ENCODE measurements at regions not wholly inside any gene's neighbourhood (a gene's known extent, or its start where the extent isn't known, plus 50 kb on each side); places are given as distances from the start of the nearest gene placed in this dataset.

DNA sequence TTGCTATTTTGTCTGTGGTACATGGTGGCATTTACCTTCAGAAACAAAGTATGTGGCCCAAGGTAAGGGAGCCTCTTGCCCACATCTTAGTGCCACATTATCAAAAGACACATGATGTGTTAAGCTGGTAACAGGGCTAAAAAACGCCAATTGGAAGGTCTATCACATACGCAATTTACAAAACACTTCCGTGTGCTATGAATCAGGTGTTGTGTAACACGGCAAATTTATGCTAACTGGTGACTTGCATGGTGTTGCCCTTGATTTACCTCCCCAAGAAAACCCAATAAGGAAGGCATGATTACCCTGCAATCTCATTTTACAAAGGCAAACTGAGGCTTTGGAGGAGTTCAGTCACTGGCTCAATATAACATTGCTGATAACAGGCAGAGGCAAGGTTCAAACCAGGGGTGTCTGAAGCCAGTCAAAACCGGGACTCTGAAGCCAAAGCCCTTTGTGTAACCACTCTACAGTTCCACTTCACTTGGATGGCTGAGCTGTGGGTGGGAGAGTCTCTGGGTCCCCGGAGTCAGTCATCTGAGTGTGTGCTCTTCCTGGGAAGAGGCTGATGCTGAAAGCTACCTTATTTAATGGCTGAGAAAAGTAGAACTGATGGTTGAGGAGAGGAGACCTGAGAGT lies 103.9 kb upstream of the BCL6 start:
- no peak overlapping the region for H3K27ac ChIP-seq
- TF ChIP-seq, protein P1, sequence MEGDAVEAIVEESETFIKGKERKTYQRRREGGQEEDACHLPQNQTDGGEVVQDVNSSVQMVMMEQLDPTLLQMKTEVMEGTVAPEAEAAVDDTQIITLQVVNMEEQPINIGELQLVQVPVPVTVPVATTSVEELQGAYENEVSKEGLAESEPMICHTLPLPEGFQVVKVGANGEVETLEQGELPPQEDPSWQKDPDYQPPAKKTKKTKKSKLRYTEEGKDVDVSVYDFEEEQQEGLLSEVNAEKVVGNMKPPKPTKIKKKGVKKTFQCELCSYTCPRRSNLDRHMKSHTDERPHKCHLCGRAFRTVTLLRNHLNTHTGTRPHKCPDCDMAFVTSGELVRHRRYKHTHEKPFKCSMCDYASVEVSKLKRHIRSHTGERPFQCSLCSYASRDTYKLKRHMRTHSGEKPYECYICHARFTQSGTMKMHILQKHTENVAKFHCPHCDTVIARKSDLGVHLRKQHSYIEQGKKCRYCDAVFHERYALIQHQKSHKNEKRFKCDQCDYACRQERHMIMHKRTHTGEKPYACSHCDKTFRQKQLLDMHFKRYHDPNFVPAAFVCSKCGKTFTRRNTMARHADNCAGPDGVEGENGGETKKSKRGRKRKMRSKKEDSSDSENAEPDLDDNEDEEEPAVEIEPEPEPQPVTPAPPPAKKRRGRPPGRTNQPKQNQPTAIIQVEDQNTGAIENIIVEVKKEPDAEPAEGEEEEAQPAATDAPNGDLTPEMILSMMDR (IDR thresholded peaks at IDR 0.05; ENCODE audit: low read depth, low read length): no peak
- H3K36me3 ChIP-seq: no peaks in the 10 kb centered on the region
- no peaks in the 10 kb centered on the region for H3K9me3 ChIP-seq (ENCODE audit: severe bottlenecking)
- no peak for DNase-seq
- no peak overlapping the region for H3K4me3 ChIP-seq (ENCODE audit: low read depth, low read length)
- no peaks in the 10 kb centered on the region for H3K27me3 ChIP-seq (ENCODE audit: insufficient read depth, low read depth, severe bottlenecking)

DNA sequence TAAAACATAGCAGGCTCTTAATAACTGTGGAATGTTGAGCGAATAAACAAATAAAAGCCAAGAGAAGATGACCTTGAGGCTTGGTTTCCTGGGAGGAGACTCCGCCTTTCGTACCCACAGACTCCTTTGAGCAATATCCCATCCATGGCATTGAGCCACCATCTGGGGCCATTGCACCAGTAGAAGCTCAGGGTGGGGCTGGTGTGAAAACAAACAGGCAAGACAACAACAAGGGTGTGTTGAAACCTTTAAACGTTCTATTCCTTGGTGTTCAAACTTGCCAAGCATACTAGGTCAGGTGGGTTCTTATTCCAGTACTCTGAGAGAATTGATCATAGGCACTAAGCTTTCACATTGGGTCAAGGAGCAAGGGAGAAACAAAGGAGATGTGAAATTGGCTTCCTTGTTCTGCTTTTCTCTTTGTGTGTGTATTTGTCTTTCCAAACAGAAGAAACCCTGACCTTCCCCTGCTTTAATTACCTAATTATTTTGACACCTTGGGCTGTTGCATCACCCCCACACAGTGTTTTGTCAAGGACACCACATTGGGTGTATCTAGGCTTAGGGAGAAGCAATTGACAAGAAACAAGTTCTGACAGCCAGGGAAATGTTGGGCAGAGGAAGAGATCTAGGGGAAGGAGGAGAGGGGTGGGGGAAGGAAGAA lies 105.1 kb upstream of the BCL6 start:
- H3K36me3 ChIP-seq: no peaks in the 10 kb centered on the region
- DNase-seq: no peak
- no peak overlapping the region for H3K4me3 ChIP-seq (ENCODE audit: low read depth, low read length)
- no peaks in the 10 kb centered on the region for H3K27me3 ChIP-seq (ENCODE audit: insufficient read depth, low read depth, severe bottlenecking)
- TF ChIP-seq, protein P1 (IDR thresholded peaks at IDR 0.05; ENCODE audit: low read depth, low read length): no peak
- H3K9me3 ChIP-seq (ENCODE audit: severe bottlenecking): no peaks in the 10 kb centered on the region
- H3K27ac ChIP-seq: no peak overlapping the region

DNA sequence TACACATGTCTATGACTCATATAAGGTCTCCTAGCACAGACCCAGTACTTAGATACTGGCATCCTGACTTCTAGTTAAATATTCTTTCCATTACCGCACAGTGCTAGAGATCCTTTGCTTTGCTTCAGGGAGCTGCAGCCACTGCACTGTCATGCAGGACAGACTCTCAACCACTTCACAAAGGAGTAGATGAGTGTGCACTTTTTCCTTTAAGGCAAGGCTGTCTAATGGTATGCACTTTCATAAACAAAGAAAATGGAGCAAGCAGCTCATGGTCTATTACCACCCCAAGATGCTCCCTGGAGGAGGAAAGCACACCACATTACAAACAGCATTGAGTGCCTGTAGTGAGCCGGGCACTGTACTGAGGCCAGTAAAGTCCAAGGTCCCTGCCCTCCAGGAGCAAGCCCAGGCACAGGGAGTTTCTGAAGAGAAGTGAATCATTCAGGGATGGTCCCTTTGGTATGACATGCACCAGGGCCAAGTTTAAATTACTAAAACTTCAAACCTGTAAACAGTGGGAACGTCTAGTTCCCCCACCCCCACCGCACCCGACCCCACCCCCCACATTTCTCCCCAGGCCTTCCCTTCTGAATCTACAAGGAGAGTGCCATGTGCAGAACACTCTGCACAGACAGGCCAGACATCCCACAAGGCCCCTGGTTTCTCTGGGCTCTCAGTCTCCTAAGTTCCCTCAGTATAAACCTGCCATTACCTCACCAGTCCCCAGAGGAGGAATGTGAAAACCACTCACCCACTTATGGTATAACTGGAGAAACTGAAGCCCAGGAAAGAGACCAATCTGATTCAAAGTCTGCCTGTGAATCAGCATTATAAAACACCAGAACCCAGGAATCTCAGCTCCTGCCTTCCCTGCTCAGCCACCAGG lies 107.8 kb upstream of the BCL6 start:
- Histone ChIP-seq H3K9me3 (ENCODE audit: severe bottlenecking) (no peaks in the 10 kb centered on the region), H3K36me3 (no peaks in the 10 kb centered on the region), H3K4me3 (ENCODE audit: low read depth, low read length) (no peak overlapping the region), H3K27me3 (ENCODE audit: insufficient read depth, low read depth, severe bottlenecking) (no peaks in the 10 kb centered on the region), H3K27ac (no peak overlapping the region)
- DNase-seq: no peak
- TF ChIP-seq, protein P1 (IDR thresholded peaks at IDR 0.05; ENCODE audit: low read depth, low read length): no peak

DNA sequence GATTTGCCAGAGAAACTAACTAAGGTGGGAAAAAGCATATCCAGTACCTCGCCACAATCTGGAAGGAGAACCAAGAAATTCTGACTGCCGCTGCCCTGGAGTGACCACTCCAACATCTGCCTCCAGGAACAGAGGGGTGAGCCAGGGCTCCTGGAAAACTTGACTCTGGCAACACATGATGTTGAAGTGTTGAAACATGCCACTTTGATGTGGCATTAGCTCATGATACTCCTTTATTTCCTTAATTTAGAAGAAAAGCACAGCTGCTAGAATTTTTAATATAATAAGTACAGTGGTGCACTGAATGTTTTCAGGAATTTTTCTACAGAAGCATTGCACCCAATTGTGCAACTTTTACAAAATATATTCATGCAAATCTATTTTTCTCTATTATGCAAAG lies 109.9 kb upstream of the BCL6 start:
- Histone ChIP-seq H3K36me3 (no peaks in the 10 kb centered on the region), H3K4me3 (ENCODE audit: low read depth, low read length) (no peak overlapping the region), H3K27ac (no peak overlapping the region), H3K27me3 (ENCODE audit: insufficient read depth, low read depth, severe bottlenecking) (no peaks in the 10 kb centered on the region), H3K9me3 (ENCODE audit: severe bottlenecking) (no peaks in the 10 kb centered on the region)
- TF ChIP-seq, protein P1 (IDR thresholded peaks at IDR 0.05; ENCODE audit: low read depth, low read length): no peak
- DNase-seq: no peak

DNA sequence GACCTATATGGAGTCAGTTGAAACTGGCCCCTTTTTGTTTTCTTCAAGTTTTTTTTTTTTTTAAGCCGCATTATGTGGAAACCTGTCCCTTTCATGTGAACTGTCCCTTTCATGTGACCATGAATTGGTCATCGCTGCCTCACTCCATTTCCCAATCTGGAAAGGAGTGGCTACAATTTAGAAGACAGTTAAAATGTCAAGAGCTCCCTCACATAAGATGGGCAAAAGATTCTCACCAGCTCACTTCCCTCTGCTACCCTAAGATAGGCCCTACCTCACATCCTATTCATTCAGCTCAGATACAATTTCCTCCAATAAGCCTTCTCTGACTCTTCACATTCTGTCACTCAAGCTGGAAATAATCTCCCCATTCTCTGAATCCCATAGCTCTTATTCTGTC lies 111.3 kb upstream of the BCL6 start:
- Histone ChIP-seq H3K9me3 (ENCODE audit: severe bottlenecking) (peaks cover 3% of the 10 kb centered on the region), H3K27me3 (ENCODE audit: insufficient read depth, low read depth, severe bottlenecking) (no peaks in the 10 kb centered on the region), H3K4me3 (ENCODE audit: low read depth, low read length) (no peak overlapping the region), H3K27ac (no peak overlapping the region), H3K36me3 (no peaks in the 10 kb centered on the region)
- DNase-seq: no peak
- TF ChIP-seq, protein P1 (IDR thresholded peaks at IDR 0.05; ENCODE audit: low read depth, low read length): no peak

Measured in WERI-Rb-1 (cell line).